ENCODE measurements at regions not wholly inside any gene's neighbourhood (a gene's known extent, or its start where the extent isn't known, plus 50 kb on each side); places are given as distances from the start of the nearest gene placed in this dataset.

- H3K27ac ChIP-seq, result no peak overlapping the region
- TF ChIP-seq CTCF (conservative IDR thresholded peaks at IDR 0.05), result no peak
Observed at GRCh38 chr18:65239787-65240186, 511.0 kb upstream of the CDH7 start.

- no peak overlapping the region for H3K27ac ChIP-seq
- TF ChIP-seq CTCF (conservative IDR thresholded peaks at IDR 0.05), result no peak
Observed at GRCh38 chr18:65235966-65236624, 514.7 kb upstream of the CDH7 start.

GRCh38 chr18:65230311-65230710, 520.5 kb upstream of the CDH7 start:
- H3K27ac ChIP-seq, result no peak overlapping the region
- no peak for TF ChIP-seq CTCF (conservative IDR thresholded peaks at IDR 0.05)

- peak; percentile 30; the same call in 1 of the 2 replicates for TF ChIP-seq CTCF (conservative IDR thresholded peaks at IDR 0.05)
- H3K27ac ChIP-seq, result no peak overlapping the region
Observed at GRCh38 chr18:65227970-65228369, 522.8 kb upstream of the CDH7 start.

GRCh38 chr18:65221736-65222135, 529.1 kb upstream of the CDH7 start:
- TF ChIP-seq CTCF (conservative IDR thresholded peaks at IDR 0.05), result no peak

GRCh38 chr18:65221115-65221514, 529.7 kb upstream of the CDH7 start:
- H3K27ac ChIP-seq, result no peak overlapping the region
- no peak for TF ChIP-seq CTCF (conservative IDR thresholded peaks at IDR 0.05)

More at GRCh38 chr18:65221736-65222135, 529.1 kb upstream of the CDH7 start:
- H3K27ac ChIP-seq, result no peak overlapping the region

GRCh38 chr18:65215865-65216466, 534.8 kb upstream of the CDH7 start:
- H3K27ac ChIP-seq, result peak overlapping the region; percentile 10; the same call in 1 of the 2 replicates
- no peak for TF ChIP-seq CTCF (conservative IDR thresholded peaks at IDR 0.05)

Measured in VCaP (cell line).